ENCODE measurements at regions not wholly inside any gene's neighbourhood (a gene's known extent, or its start where the extent isn't known, plus 50 kb on each side); places are given as distances from the start of the nearest gene placed in this dataset.

DNA sequence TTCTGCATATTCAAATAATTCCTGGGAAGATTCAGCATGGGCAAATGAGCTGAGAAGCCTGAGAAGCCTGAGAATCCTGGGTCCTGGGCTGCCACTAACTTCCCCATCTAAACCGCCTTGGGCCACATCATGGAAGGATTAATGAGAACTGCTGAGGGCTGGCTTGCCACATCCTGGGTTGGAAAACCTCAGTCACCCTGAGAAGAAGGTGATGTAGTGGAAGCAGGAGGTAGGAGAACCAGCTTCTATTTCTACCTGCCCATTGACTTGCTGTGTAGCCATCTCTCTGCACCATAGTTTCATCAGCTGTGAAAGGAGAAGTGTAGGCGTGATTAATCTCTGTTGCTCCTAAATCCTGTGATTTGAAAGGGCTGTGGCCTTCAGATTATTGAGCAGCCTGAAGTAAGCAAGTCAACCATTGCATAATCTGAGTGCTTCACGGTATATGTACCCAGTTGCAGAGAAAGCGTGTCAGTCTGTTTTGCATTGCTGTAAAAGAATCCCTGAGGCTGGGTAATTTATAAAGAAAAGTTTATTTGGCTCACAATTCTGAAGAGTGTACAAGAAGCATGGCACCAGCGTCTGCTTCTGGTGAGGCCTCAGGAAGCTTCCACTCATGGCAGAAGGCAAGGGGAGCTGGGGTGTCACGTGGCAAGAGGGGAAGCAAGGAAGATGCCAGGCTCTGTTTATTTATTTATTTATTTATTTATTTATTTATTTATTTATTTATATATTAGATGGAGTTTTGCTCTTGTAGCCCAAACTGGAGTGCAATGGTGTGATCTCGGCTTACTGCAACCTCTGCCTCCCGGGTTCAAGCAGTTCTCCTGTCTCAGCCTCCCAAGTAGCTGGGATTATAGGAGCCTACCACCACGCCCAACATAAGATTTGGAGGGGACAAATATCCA, 140.9 kb upstream of the ATP6AP2 start:
- TF ChIP-seq, protein P1, sequence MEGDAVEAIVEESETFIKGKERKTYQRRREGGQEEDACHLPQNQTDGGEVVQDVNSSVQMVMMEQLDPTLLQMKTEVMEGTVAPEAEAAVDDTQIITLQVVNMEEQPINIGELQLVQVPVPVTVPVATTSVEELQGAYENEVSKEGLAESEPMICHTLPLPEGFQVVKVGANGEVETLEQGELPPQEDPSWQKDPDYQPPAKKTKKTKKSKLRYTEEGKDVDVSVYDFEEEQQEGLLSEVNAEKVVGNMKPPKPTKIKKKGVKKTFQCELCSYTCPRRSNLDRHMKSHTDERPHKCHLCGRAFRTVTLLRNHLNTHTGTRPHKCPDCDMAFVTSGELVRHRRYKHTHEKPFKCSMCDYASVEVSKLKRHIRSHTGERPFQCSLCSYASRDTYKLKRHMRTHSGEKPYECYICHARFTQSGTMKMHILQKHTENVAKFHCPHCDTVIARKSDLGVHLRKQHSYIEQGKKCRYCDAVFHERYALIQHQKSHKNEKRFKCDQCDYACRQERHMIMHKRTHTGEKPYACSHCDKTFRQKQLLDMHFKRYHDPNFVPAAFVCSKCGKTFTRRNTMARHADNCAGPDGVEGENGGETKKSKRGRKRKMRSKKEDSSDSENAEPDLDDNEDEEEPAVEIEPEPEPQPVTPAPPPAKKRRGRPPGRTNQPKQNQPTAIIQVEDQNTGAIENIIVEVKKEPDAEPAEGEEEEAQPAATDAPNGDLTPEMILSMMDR (IDR thresholded peaks at IDR 0.05; ENCODE audit: control insufficient read depth, extremely low read depth, insufficient read depth): no peak
- DNase-seq (ENCODE audit: low read depth): no peak
- no peak overlapping the region for H3K4me3 ChIP-seq (ENCODE audit: low read depth, low read length)

DNA sequence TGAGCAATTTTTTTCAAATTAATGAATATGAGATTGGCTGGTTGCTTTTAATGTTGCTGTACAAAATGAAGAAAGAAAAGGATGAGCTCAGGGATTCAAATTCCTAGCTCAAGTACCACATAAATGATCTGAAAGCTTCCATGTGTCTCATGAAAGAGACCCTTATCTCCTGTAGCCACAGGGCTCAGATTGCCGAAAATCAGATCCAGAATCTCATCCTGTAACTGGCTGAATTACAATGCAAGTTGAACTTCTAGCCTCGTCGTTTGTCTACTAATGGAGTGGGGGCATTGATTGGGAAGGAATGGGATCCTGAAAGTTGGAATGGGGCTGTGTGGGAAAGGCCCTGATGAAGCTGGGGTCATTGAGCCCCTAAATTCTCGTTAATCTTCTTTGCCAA, 143.4 kb upstream of the ATP6AP2 start:
- no peak for DNase-seq (ENCODE audit: low read depth)
- H3K4me3 ChIP-seq (ENCODE audit: low read depth, low read length): no peak overlapping the region
- TF ChIP-seq, protein P1 (IDR thresholded peaks at IDR 0.05; ENCODE audit: control insufficient read depth, extremely low read depth, insufficient read depth): no peak

DNA sequence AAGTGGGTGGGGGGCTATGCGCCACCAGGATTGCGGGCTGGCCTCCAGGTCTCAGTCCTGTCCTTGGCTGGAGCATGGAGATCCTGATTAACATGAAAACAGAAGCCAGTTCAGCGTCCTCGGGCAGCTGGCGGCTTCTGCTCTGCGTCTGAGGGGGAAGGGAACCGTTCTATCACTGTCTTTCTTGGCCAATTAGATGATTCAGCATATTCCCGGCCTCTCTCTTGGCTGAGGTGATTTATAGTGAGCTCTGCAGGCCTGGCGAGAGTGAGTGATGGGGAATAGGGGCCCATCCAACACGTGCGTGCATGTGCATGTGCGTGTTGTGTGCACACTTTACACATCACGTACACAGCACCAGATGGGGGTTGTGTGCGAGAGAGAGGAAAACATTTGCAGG, 145.8 kb upstream of the ATP6AP2 start:
- TF ChIP-seq, protein P1 (IDR thresholded peaks at IDR 0.05; ENCODE audit: control insufficient read depth, extremely low read depth, insufficient read depth): no peak
- DNase-seq (ENCODE audit: low read depth): no peak
- H3K4me3 ChIP-seq (ENCODE audit: low read depth, low read length): no peak overlapping the region

DNA sequence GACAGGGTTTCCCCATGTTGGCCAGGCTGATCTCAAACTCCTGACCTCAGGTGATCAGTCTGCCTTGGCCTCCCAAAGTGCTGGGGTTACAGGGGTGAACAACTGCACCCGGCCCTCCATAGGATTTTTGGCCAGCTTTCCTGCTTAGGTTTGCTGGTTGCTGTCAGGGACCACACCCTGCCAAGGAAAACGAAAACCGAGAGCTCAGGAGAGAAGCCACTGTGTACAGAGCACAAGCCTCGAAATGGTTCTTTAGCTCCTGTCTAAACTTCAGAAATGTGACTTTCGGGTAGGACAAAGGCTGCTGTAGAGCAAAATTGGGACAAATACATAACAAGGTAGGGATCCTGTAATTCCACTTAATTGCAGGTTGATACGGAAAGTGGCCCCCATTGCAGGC, 146.3 kb upstream of the ATP6AP2 start:
- TF ChIP-seq, protein P1 (IDR thresholded peaks at IDR 0.05; ENCODE audit: control insufficient read depth, extremely low read depth, insufficient read depth): no peak
- no peak overlapping the region for H3K4me3 ChIP-seq (ENCODE audit: low read depth, low read length)
- DNase-seq (ENCODE audit: low read depth): no peak

DNA sequence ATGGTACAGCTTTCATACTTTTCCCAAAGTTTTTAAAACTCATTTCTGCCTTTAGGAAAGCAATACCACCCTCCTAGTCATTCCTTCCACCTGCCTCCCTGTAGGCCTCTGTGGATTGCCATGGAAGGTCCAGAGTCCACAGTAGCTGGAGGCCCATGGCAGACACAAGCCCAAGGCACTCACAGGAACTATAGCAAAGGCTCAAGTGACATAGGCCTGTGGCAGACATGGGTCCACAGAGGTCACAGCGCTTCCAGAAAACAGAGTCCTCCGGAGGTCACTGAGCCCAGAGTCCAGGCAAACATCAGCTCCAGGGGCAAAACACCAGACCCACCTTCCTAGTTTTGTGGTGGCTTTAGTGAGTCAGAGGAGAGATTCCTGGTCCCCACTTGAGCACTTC, 147.6 kb upstream of the ATP6AP2 start:
- DNase-seq (ENCODE audit: low read depth): no peak
- H3K4me3 ChIP-seq (ENCODE audit: low read depth, low read length): no peak overlapping the region
- TF ChIP-seq, protein P1 (IDR thresholded peaks at IDR 0.05; ENCODE audit: control insufficient read depth, extremely low read depth, insufficient read depth): no peak

DNA sequence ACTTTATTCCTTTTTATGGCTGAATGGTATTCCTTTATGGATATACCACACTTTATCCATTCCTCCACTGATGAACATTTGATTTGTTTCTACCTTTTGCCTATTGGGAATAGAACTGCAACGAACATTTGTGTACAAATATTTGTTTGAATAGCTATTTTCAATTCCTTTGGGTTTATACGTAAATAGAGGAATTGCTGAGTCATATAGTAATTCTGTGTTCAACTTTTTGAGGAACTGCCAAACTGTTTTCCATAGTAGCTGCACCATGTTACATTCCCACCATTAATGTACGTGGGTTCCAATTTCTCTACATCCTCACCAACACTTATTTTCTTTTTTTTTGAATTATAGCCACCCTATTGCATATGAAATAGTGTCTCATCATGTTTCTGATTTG, 156.5 kb upstream of the ATP6AP2 start:
- DNase-seq (ENCODE audit: low read depth): no peak
- no peak overlapping the region for H3K4me3 ChIP-seq (ENCODE audit: low read depth, low read length)
- TF ChIP-seq, protein P1 (IDR thresholded peaks at IDR 0.05; ENCODE audit: control insufficient read depth, extremely low read depth, insufficient read depth): no peak

DNA sequence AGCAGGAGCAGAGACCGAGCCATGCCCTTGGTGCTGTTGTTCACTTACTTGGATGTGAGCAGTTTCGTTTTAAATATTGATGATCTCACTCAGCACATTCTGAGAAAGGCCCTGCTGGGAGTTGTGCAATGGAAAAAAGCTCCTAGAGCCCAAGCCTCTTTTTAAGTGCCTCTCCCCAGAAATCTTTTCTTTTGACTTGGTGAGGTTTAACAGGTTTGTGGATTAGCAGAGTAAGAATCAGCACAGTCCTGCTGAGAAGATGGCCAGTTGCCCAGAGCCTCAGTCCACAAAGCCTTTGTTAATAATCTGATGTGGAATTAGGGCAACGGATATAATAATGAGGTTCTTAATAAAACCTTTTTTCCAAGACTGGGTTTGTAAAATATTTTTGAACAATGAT, 157.5 kb upstream of the ATP6AP2 start:
- TF ChIP-seq, protein P1 (IDR thresholded peaks at IDR 0.05; ENCODE audit: control insufficient read depth, extremely low read depth, insufficient read depth): no peak
- no peak for DNase-seq (ENCODE audit: low read depth)
- no peak overlapping the region for H3K4me3 ChIP-seq (ENCODE audit: low read depth, low read length)
